ENCODE measurements at regions not wholly inside any gene's neighbourhood (a gene's known extent, or its start where the extent isn't known, plus 50 kb on each side); places are given as distances from the start of the nearest gene placed in this dataset.

- no peak overlapping the region for H3K4me2 ChIP-seq
Measured at GRCh38 chr10:28840202-28840601, 162.9 kb downstream of the BAMBI start.

More at GRCh38 chr10:28840202-28840601, 162.9 kb downstream of the BAMBI start:
- no peaks in the 10 kb centered on the region for H3K79me2 ChIP-seq (replicated peaks; ENCODE audit: insufficient read depth)
- H2AFZ ChIP-seq, result 0 out of 2 replicates have a peak overlapping the region, but pooled peaks have one; percentile 87
- no peaks in the 10 kb centered on the region for H3K4me1 ChIP-seq (ENCODE audit: insufficient read depth)
- no peak overlapping the region for H3K4me3 Mint-ChIP-seq
- H4K20me1 ChIP-seq (replicated peaks; ENCODE audit: insufficient read depth), result no peaks in the 10 kb centered on the region
- H3K27me3 ChIP-seq (ENCODE audit: insufficient read depth), result no peaks in the 10 kb centered on the region
- H3K36me3 ChIP-seq (ENCODE audit: insufficient read depth), result no peaks in the 10 kb centered on the region
- TF ChIP-seq POLR2AphosphoS5 (IDR thresholded peaks at IDR 0.05; ENCODE audit: low read depth), result no peak
- TF ChIP-seq CTCF (conservative IDR thresholded peaks at IDR 0.05; ENCODE audit: low read depth in 2 of 2), result no peak
- TF ChIP-seq CREB1 (CRISPR knock-in tag; IDR thresholded peaks at IDR 0.05; ENCODE audit: low read depth), result no peak
- no peak for TF ChIP-seq EZH2phosphoT487 (IDR thresholded peaks at IDR 0.05; ENCODE audit: unreplicated experiment)
- TF ChIP-seq ZNF462 (CRISPR knock-in tag; IDR thresholded peaks at IDR 0.05), result no peak
- TF ChIP-seq ZNF331 (CRISPR knock-in tag; IDR thresholded peaks at IDR 0.05; ENCODE audit: low read depth), result no peak
- TF ChIP-seq STAT1 (IDR thresholded peaks at IDR 0.05; ENCODE audit: unreplicated experiment), result no peak
- TF ChIP-seq NANOG (IDR thresholded peaks at IDR 0.05; ENCODE audit: borderline replicate concordance), result no peak
- TF ChIP-seq, protein P1, sequence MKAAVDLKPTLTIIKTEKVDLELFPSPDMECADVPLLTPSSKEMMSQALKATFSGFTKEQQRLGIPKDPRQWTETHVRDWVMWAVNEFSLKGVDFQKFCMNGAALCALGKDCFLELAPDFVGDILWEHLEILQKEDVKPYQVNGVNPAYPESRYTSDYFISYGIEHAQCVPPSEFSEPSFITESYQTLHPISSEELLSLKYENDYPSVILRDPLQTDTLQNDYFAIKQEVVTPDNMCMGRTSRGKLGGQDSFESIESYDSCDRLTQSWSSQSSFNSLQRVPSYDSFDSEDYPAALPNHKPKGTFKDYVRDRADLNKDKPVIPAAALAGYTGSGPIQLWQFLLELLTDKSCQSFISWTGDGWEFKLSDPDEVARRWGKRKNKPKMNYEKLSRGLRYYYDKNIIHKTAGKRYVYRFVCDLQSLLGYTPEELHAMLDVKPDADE (IDR thresholded peaks at IDR 0.05), result no peak
- TF ChIP-seq ZNF114 (CRISPR knock-in tag; IDR thresholded peaks at IDR 0.05), result no peak
- TF ChIP-seq JUNB (IDR thresholded peaks at IDR 0.05; ENCODE audit: unreplicated experiment), result no peak
- TF ChIP-seq EZH2 (IDR thresholded peaks at IDR 0.05; ENCODE audit: low read depth, unreplicated experiment), result no peak
- no peaks in the 10 kb centered on the region for H3K4me1 Mint-ChIP-seq
- no peaks in the 10 kb centered on the region for H3K9me2 ChIP-seq (ENCODE audit: insufficient read depth)
- peaks cover 4% of the 10 kb centered on the region for H3K27me3 Mint-ChIP-seq (ENCODE audit: insufficient read depth, low read depth, poor library complexity)
- no peaks in the 10 kb centered on the region for H3F3A ChIP-seq (replicated peaks; ENCODE audit: low read depth)
- DNase-seq (ENCODE audit: low spot score), result no peak
- no peak for ATAC-seq
- no peaks in the 10 kb centered on the region for H3K9me3 Mint-ChIP-seq
- no peak overlapping the region for H3K27ac ChIP-seq (ENCODE audit: low read depth)
- H3K36me3 Mint-ChIP-seq (ENCODE audit: low read depth), result no peaks in the 10 kb centered on the region
- H3K27ac Mint-ChIP-seq, result no peak overlapping the region
- H3K4me3 ChIP-seq, result no peak overlapping the region

Measured in GM23338 (cell line).